DMS 273 (cell line): ENCODE measurements at regions not wholly inside any gene's neighbourhood (a gene's known extent, or its start where the extent isn't known, plus 50 kb on each side); places are given as distances from the start of the nearest gene placed in this dataset.

Experiments used
- DNase-seq: peaks from one replicate; lab custom pipeline; 2025; ENCODE audit not compliant: unreplicated experiment; lab: John Stamatoyannopoulos, UW

GRCh38 chr5:167712986-167713585 lies 578.4 kb upstream of the WWC1 start:
- no peak for DNase-seq

- no peak for DNase-seq
Measured at GRCh38 chr5:167713896-167714295, 577.5 kb upstream of the WWC1 start.

GRCh38 chr5:167716126-167716775 lies 575.2 kb upstream of the WWC1 start:
- DNase-seq = no peak

- no peak for DNase-seq
Measured at GRCh38 chr5:167720259-167720658, 571.2 kb upstream of the WWC1 start.

GRCh38 chr5:167720676-167721260 lies 570.7 kb upstream of the WWC1 start:
- DNase-seq = no peak

- no peak for DNase-seq
Measured at GRCh38 chr5:167721926-167722440, 569.5 kb upstream of the WWC1 start.

- peak; percentile 84 for DNase-seq
Measured at GRCh38 chr5:167723254-167723871, 568.1 kb upstream of the WWC1 start.

GRCh38 chr5:167725264-167725663 lies 566.2 kb upstream of the WWC1 start:
- no peak for DNase-seq

- no peak for DNase-seq
Measured at GRCh38 chr5:167725741-167726140, 565.7 kb upstream of the WWC1 start.

- DNase-seq = no peak
Measured at GRCh38 chr5:167726642-167727041, 564.8 kb upstream of the WWC1 start.

- DNase-seq = no peak
Measured at GRCh38 chr5:167730121-167730520, 561.3 kb upstream of the WWC1 start.

- DNase-seq = no peak
Measured at GRCh38 chr5:167730656-167731055, 560.8 kb upstream of the WWC1 start.

GRCh38 chr5:167731951-167732350 lies 559.5 kb upstream of the WWC1 start:
- no peak for DNase-seq

GRCh38 chr5:167732499-167732898 lies 558.9 kb upstream of the WWC1 start:
- no peak for DNase-seq

- no peak for DNase-seq
Measured at GRCh38 chr5:167736992-167737391, 554.5 kb upstream of the WWC1 start.

- DNase-seq = no peak
Measured at GRCh38 chr5:167743695-167744464, 547.6 kb upstream of the WWC1 start.

GRCh38 chr5:167745868-167746267 lies 545.6 kb upstream of the WWC1 start:
- no peak for DNase-seq

GRCh38 chr5:167750586-167750985 lies 540.9 kb upstream of the WWC1 start:
- DNase-seq = no peak

GRCh38 chr5:167752936-167753335 lies 538.5 kb upstream of the WWC1 start:
- no peak for DNase-seq

- DNase-seq = no peak
Measured at GRCh38 chr5:167753725-167754490, 537.5 kb upstream of the WWC1 start.
